HepG2 (cell line): ENCODE measurements at regions not wholly inside any gene's neighbourhood (a gene's known extent, or its start where the extent isn't known, plus 50 kb on each side); places are given as distances from the start of the nearest gene placed in this dataset.
A peak's percentile ranks its signal among the peaks of the same experiment; 100 is the strongest.

Source experiments
- CTCF ChIP-seq: sonication (generic); formaldehyde crosslinking; IDR thresholded peaks from 2 replicates; pipeline ENCODE4 v1.5.0; 2020; ENCODE audit warnings: mild to moderate bottlenecking, missing genetic modification reagents, moderate library complexity
- IKZF5 ChIP-seq: IDR thresholded peaks from 2 replicates; pipeline ENCODE4 v1.6.1; 2018; ENCODE audit warnings: missing genetic modification reagents, mild to moderate bottlenecking, missing compliant biosample characterization
- NFAT5 ChIP-seq: sonication (generic); formaldehyde crosslinking; IDR thresholded peaks from 2 replicates; pipeline ENCODE4 v1.4.0; 2020; ENCODE audit warnings: missing genetic modification reagents
- NFYB ChIP-seq: sonication (generic); formaldehyde crosslinking; IDR thresholded peaks from 2 replicates; pipeline ENCODE4 v1.4.0; 2020; ENCODE audit warnings: missing genetic modification reagents
- RAD21 ChIP-seq: fragments of 450-650 bp; formaldehyde crosslinking; IDR thresholded peaks from 2 replicates; pipeline ENCODE4 v1.5.0; 2020; ENCODE audit warnings: mild to moderate bottlenecking
- SALL2 ChIP-seq: sonication (generic); formaldehyde crosslinking; IDR thresholded peaks from 2 replicates; pipeline ENCODE4 v1.8.1; 2023; ENCODE audit warnings: mild to moderate bottlenecking, missing genetic modification reagents, inconsistent platforms
- SMC3 ChIP-seq: IDR thresholded peaks from 2 replicates; pipeline ENCODE4 v1.6.1; 2011; ENCODE audit warnings: low read length, improper control_type of control experiment
- SOX5 ChIP-seq: IDR thresholded peaks from 2 replicates; pipeline ENCODE4 v1.6.1; 2016; ENCODE audit warnings: borderline replicate concordance
- ZBTB46 ChIP-seq: sonication (generic); formaldehyde crosslinking; IDR thresholded peaks from 2 replicates; pipeline ENCODE4 v1.4.0; 2020; ENCODE audit warnings: mild to moderate bottlenecking, missing genetic modification reagents, borderline replicate concordance
- ZMAT3 ChIP-seq: sonication (generic); formaldehyde crosslinking; conservative IDR thresholded peaks from 2 replicates; pipeline ENCODE4 v1.7.0; 2021; ENCODE audit warnings: missing genetic modification reagents
- ZNF142 ChIP-seq: sonication (generic); formaldehyde crosslinking; IDR thresholded peaks from 2 replicates; pipeline ENCODE4 v1.4.0; 2020; ENCODE audit warnings: missing genetic modification reagents
- ZNF329 ChIP-seq: sonication (generic); formaldehyde crosslinking; IDR thresholded peaks from 2 replicates; pipeline ENCODE4 v1.9.0; 2021; ENCODE audit warnings: low read depth, mild to moderate bottlenecking, missing genetic modification reagents

- no peak for TF ChIP-seq ZBTB46
- TF ChIP-seq SALL2 = no peak
- 0 out of 2 replicates have a peak, but pooled peaks have one; percentile 19 for TF ChIP-seq RAD21 (CRISPR knock-in tag)
- TF ChIP-seq CTCF (CRISPR knock-in tag) = peak; percentile 80
- TF ChIP-seq SMC3 = peak; percentile 71
- no peak for TF ChIP-seq ZNF142 (CRISPR knock-in tag)
- no peak for TF ChIP-seq NFYB
- no peak for TF ChIP-seq ZMAT3
- TF ChIP-seq ZNF329 (CRISPR knock-in tag) = no peak
- TF ChIP-seq SOX5 = no peak
- no peak for TF ChIP-seq NFAT5 (CRISPR knock-in tag)
- no peak for TF ChIP-seq IKZF5
Observed at GRCh38 chr1:58162952-58163550, 383.5 kb downstream of the OMA1 start (continued).
